ENCODE measurements at regions not wholly inside any gene's neighbourhood (a gene's known extent, or its start where the extent isn't known, plus 50 kb on each side); places are given as distances from the start of the nearest gene placed in this dataset.

DNA sequence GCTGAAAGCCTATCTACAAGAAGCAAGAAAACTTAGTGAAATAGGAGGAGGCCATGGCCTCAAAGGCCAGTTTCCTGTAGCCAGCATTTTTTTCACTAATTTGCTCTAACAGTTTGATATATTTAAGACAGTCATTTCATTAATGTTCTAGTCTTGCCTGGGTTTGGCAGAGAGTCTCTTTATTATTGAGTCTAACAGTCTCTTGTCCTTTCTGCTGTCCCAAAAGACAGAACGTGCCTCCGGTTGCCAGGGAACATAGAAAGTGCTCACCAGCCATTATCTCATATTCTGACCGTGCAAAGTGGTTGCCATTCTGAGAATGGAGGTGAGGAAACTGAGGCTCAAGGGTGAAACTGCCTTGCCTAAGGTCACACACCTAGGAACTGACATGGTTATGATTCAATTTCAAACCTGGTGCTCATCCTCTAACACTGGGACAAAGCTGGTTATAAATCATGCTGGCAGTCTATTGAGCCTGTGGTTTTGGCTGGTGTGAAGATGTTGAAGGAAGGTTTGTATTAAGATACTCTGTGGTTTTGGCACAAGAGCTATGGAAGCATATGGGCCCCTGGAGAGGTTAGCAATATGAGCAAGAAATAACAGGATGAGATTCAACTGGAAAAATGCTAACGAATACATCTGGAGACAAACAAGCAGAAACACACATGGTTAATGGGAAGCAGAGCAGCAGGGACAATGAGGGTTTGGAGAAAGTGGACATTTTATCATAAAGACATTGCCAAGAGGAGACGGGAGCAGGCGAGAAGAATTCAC lies 903.3 kb upstream of the KLHL29 start (continued):
- TF ChIP-seq, protein P1, sequence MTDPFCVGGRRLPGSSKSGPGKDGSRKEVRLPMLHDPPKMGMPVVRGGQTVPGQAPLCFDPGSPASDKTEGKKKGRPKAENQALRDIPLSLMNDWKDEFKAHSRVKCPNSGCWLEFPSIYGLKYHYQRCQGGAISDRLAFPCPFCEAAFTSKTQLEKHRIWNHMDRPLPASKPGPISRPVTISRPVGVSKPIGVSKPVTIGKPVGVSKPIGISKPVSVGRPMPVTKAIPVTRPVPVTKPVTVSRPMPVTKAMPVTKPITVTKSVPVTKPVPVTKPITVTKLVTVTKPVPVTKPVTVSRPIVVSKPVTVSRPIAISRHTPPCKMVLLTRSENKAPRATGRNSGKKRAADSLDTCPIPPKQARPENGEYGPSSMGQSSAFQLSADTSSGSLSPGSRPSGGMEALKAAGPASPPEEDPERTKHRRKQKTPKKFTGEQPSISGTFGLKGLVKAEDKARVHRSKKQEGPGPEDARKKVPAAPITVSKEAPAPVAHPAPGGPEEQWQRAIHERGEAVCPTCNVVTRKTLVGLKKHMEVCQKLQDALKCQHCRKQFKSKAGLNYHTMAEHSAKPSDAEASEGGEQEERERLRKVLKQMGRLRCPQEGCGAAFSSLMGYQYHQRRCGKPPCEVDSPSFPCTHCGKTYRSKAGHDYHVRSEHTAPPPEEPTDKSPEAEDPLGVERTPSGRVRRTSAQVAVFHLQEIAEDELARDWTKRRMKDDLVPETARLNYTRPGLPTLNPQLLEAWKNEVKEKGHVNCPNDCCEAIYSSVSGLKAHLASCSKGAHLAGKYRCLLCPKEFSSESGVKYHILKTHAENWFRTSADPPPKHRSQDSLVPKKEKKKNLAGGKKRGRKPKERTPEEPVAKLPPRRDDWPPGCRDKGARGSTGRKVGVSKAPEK (CRISPR knock-in tag; IDR thresholded peaks at IDR 0.05; ENCODE audit: borderline replicate concordance), result no peak
- no peak for TF ChIP-seq ZNF788 (CRISPR knock-in tag; IDR thresholded peaks at IDR 0.05; ENCODE audit: borderline replicate concordance)

DNA sequence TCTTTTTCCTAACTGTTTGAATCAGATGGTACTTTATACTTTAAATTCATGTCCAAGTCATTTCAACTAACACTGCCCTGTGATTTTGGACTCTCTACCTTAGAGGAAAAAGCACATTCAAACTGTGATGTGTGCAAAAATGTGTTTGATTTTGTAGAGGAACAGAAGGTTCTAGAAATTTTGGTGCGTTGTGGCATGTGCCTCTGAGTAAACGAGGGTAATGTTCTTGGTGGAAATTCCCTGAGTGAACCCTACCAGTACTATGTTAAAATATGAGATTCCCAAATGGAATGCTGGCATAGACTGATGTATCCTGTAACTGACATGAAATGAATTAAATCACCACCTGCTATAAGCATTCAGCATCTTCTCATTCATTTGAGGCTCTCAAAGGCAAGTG lies 901.9 kb upstream of the KLHL29 start:
- BruUV-seq (replicated peaks), result no TSS peak
- POLR2A ChIA-PET, result no interaction called here
- FAIRE-seq, result no peak
- TF ChIP-seq, protein P2, sequence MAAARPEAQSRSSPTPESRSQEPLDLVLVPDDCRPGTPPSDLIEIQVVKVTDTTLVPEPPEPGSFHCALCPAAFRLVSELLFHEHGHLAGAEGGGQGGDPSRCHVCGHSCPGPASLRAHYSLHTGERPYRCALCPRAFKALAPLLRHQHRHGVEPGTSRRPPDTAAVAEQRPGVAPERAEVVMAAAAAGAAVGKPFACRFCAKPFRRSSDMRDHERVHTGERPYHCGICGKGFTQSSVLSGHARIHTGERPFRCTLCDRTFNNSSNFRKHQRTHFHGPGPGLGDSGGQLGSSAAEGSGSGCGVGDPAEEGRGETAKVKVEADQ (CRISPR knock-in tag; IDR thresholded peaks at IDR 0.05; ENCODE audit: borderline replicate concordance), result no peak
- TF ChIP-seq HOXA5 (CRISPR knock-in tag; IDR thresholded peaks at IDR 0.05), result no peak
- TF ChIP-seq, protein P3, sequence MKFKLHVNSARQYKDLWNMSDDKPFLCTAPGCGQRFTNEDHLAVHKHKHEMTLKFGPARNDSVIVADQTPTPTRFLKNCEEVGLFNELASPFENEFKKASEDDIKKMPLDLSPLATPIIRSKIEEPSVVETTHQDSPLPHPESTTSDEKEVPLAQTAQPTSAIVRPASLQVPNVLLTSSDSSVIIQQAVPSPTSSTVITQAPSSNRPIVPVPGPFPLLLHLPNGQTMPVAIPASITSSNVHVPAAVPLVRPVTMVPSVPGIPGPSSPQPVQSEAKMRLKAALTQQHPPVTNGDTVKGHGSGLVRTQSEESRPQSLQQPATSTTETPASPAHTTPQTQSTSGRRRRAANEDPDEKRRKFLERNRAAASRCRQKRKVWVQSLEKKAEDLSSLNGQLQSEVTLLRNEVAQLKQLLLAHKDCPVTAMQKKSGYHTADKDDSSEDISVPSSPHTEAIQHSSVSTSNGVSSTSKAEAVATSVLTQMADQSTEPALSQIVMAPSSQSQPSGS (CRISPR knock-in tag; IDR thresholded peaks at IDR 0.05), result no peak
- TF ChIP-seq MIER2 (CRISPR knock-in tag; IDR thresholded peaks at IDR 0.05), result no peak
- no peak for TF ChIP-seq ZNF550 (CRISPR knock-in tag; IDR thresholded peaks at IDR 0.05; ENCODE audit: borderline replicate concordance)
- no peak for TF ChIP-seq MBNL3 (CRISPR knock-in tag; conservative IDR thresholded peaks at IDR 0.05)
- TF ChIP-seq ZNF251 (CRISPR knock-in tag; IDR thresholded peaks at IDR 0.05), result no peak
- TF ChIP-seq GATAD2A (CRISPR knock-in tag; IDR thresholded peaks at IDR 0.05), result no peak

More for the DNA sequence above, 901.9 kb upstream of the KLHL29 start:
- no peak overlapping the region for H3K27ac ChIP-seq (ENCODE audit: extremely low read length, insufficient read depth, low read length)
- no peak overlapping the region for H3K4me2 ChIP-seq (ENCODE audit: low read depth, low read length)
- H3K4me1 ChIP-seq (ENCODE audit: insufficient read depth, low read length), result no peaks in the 10 kb centered on the region
- no peak overlapping the region for H3K9ac ChIP-seq (ENCODE audit: insufficient read depth, low read depth, low read length)
- no peaks in the 10 kb centered on the region for H3K36me3 ChIP-seq (replicated peaks in 1 of 2; ENCODE audit: control insufficient read depth in 1 of 2, insufficient read depth in 2 of 2, low read length in 2 of 2)
- intact Hi-C loops (cut with micrococcal nuclease; ENCODE audit: unreplicated experiment) (no loop called here), in situ Hi-C loops (cut with HindIII; ENCODE audit: extremely low pct_ligation_motif_present, low pct_unique_long_range_greater_than_20kb) (no loop called here)
- CTCF ChIA-PET (ENCODE audit: low intra/inter-chr PET ratio, low total read pairs), result no interaction called here
- no peak overlapping the region for H2AFZ ChIP-seq (ENCODE audit: low read length)
- DNase-seq (ENCODE audit: low spot score), result no peak
- no peak overlapping the region for H3K4me3 ChIP-seq (replicated peaks in 1 of 3; ENCODE audit: insufficient read depth in 1 of 3, low read depth in 2 of 3, low read length in 3 of 3)
- peaks cover 89% of the 10 kb centered on the region for H3K9me3 ChIP-seq (ENCODE audit: low read length)
- H4K20me1 ChIP-seq (ENCODE audit: insufficient read depth, low read length), result no peaks in the 10 kb centered on the region
- ATAC-seq, result no peak
- H3K79me2 ChIP-seq (ENCODE audit: insufficient read depth, low read length), result no peaks in the 10 kb centered on the region
- H3K27me3 ChIP-seq (ENCODE audit: control insufficient read depth in 1 of 2, insufficient read depth in 2 of 2, low read length in 2 of 2), result no peaks in the 10 kb centered on the region
- WGBS (ENCODE audit: low lambda C conversion rate), result 2% methylated on average over 2 of the region's 2 CpGs

All from HepG2 (cell line).